ENCODE measurements at regions not wholly inside any gene's neighbourhood (a gene's known extent, or its start where the extent isn't known, plus 50 kb on each side); places are given as distances from the start of the nearest gene placed in this dataset.

DNA sequence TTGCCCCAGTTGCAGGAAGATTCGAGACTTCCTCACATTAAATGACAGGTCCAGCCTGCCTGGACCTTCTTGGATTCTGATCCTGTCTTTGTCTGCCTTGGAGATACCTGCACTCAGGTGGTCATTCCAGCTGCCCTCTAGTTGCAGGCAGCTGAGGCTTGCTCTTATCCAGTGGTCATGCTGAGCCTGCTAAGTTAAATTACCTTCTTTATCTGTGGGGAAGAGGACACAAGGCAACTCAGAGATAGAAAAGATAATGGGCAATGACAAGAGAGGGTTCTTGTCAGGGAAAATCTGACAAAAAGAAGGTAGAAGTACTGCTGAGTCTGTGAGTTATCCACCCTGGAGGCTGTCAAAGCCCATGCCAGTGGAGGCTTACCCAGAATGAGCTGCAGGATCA lies 401.4 kb downstream of the MID1IP1 start:
- TF ChIP-seq POLR2A (IDR thresholded peaks at IDR 0.05; ENCODE audit: low read depth, low read length) = no peak
- FAIRE-seq = no peak
- no peak for DNase-seq (ENCODE audit: insufficient read length, low spot score)

DNA sequence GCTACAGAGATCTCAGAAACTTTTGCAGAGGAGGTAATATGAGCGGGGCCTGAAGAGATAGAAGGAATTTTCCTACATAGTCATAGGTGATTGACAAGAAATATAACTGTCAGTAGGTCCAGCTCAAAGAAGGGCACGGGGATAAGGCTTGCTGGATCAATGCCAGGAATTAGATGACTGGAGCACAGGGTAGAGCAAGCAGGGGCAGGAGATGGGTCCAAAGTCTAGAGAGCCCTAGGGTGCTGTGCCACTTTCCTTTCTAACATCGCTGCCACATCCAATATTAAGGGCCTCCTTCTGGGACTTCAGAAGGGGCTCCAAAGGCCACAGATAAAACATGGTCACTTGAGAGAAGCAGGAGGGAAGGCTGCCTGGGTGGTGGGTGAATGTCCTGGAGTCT lies 402.2 kb downstream of the MID1IP1 start:
- TF ChIP-seq POLR2A (IDR thresholded peaks at IDR 0.05; ENCODE audit: low read depth, low read length) = no peak
- FAIRE-seq = no peak
- DNase-seq (ENCODE audit: insufficient read length, low spot score) = no peak

DNA sequence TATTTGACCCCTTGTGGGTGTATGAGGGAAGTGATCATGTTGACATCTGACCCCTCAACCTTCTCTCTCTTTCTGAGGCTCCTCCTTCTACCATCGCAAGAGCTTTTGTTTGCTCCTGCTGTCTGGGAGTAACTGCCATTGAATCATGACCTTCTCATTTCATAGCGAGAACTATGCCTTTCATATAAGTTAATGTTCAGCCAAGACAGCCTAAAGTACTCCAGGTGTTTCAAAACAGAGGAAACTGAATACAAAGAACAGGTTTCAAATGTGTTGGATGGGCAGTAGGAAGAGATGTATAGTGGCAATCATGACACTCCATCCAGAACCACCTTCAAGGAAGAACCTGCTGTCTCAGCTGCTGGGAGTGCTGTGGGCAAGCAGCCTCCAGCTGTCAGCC lies 403.1 kb downstream of the MID1IP1 start:
- FAIRE-seq = no peak
- no peak for DNase-seq (ENCODE audit: insufficient read length, low spot score)
- no peak for TF ChIP-seq POLR2A (IDR thresholded peaks at IDR 0.05; ENCODE audit: low read depth, low read length)

DNA sequence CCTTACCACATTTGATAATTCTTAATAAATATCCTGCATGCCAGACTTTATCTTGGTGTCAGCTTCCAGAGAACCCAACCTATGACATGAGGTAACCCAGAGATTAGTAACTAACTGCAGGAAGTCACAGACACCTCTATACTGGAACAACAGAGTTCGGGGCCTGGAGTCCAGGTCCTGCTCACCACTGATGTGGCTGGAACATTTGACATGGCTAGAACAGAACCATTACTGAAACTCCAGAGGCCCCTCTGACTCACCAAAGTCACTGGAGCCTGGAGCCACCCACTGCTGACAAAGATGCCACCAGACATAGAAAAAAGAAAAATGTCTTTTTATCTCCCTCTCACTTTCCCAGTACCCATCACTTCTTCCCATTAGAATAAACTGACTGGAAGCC lies 403.7 kb downstream of the MID1IP1 start:
- DNase-seq (ENCODE audit: insufficient read length, low spot score) (no peak), FAIRE-seq (no peak)
- TF ChIP-seq POLR2A (IDR thresholded peaks at IDR 0.05; ENCODE audit: low read depth, low read length) = no peak

DNA sequence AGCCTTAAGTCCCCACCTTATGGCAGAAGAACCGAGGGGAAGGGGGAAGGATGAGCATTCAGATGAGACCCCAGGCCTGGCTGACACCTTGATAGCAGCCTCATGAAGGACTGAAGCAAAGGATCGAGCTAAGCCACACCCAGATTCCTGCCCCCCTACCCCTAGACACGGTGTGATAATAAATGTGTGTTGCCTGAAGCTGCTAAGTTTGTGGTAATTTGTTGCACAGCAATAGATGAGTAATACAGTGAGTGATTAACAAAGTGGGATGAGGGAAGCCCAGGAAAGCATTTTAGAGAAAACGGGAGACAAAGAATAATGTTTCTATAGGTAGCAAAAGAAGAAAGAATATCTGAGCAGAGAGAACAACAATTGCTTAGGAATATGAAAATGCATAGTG lies 404.2 kb downstream of the MID1IP1 start:
- no peak for FAIRE-seq
- TF ChIP-seq POLR2A (IDR thresholded peaks at IDR 0.05; ENCODE audit: low read depth, low read length) = no peak
- no peak for DNase-seq (ENCODE audit: insufficient read length, low spot score)

GRCh38 chrX:39206399-39207145 lies 405.3 kb downstream of the MID1IP1 start:
- no peak for TF ChIP-seq POLR2A (IDR thresholded peaks at IDR 0.05; ENCODE audit: low read depth, low read length)
- FAIRE-seq (no peak), DNase-seq (ENCODE audit: insufficient read length, low spot score) (no peak)

DNA sequence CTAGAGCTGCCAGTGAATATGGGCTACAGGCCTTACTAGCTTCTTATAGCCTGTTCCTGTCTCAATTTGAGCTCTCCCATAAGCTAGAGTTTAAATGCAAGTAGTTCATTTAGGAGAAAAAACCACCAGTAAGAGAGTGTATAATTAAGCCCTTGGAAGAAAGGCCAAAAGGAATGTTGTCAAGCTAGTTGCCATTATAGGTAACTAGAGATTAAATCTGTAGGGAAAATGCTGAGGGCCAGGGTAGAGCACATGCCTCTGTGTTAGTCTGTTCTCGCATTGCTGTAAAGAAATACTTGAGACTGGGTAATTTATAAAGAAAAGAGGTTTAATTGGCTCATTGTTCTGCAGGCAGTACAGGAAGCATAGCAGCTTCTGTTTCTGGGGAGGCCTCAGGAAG lies 410.2 kb downstream of the MID1IP1 start:
- FAIRE-seq = no peak
- no peak for TF ChIP-seq POLR2A (IDR thresholded peaks at IDR 0.05; ENCODE audit: low read depth, low read length)
- no peak for DNase-seq (ENCODE audit: insufficient read length, low spot score)

- TF ChIP-seq POLR2A (IDR thresholded peaks at IDR 0.05; ENCODE audit: low read depth, low read length) = no peak
- DNase-seq (ENCODE audit: insufficient read length, low spot score) (no peak), FAIRE-seq (no peak)
These were observed 411.2 kb downstream of the MID1IP1 start for GRCh38 chrX:39212456-39212855.

- no peak for FAIRE-seq
- no peak for TF ChIP-seq POLR2A (IDR thresholded peaks at IDR 0.05; ENCODE audit: low read depth, low read length)
- DNase-seq (ENCODE audit: insufficient read length, low spot score) = no peak
These were observed 413.3 kb downstream of the MID1IP1 start for GRCh38 chrX:39214387-39215126.

- FAIRE-seq (no peak), DNase-seq (ENCODE audit: insufficient read length, low spot score) (no peak)
- no peak for TF ChIP-seq POLR2A (IDR thresholded peaks at IDR 0.05; ENCODE audit: low read depth, low read length)
These were observed 419.7 kb downstream of the MID1IP1 start for GRCh38 chrX:39220952-39221351.

DNA sequence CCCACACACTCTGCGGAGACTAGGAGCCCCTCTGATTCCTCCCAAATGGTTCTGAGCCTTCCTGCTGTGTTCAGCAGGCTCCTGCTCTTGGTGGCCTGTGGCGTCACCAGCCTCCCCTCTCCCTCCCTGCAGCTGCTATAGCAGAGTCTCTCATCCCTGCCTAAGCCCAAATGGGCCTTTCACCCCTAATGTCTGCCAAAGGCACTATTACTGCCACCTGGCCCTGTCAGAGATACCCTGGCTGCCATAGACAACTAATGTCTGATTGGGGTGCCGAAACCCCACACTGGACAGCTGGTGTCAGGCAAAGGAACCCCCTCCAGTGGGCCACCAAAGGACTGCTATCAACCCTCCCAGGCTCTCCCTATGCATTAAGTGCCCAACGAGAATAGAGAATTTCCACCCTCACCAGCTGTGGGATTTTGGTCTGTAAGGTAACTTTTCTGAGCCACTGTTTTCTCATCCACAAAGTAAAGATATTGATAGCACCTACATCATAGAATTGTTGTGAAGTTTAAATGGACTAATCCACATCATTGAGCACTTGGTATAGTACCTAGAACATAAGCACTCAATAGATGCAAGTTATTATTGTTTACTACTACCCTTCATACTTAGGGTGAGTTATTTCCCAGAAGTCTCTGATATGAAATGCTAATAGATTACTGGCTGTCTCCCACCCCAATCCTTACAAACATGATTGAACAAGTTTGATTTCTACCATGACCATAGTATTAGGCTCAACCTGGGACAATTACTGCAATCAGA lies 421.3 kb downstream of the MID1IP1 start:
- TF ChIP-seq POLR2A (IDR thresholded peaks at IDR 0.05; ENCODE audit: low read depth, low read length) = no peak
- FAIRE-seq = no peak
- no peak for DNase-seq (ENCODE audit: insufficient read length, low spot score)

DNA sequence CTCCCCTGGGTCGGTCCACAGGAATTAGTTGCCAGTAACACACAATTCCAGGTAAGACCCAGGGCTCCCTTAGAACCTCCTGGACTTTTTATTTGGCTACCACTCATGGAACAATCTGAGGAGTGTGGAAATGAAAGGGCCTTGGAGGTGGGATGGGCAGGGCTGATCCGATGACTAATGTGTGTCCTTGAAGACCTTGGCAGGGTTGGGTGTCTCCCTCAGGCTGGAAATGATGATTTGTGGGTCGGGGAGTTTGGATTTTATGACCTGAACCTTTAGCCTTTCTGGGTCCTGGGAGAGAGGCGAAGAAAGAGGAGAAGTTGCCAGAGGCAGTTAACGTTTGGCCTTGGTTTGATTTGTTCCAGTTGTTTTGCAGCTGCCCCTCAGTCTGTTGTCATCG lies 425.0 kb downstream of the MID1IP1 start:
- no peak for TF ChIP-seq POLR2A (IDR thresholded peaks at IDR 0.05; ENCODE audit: low read depth, low read length)
- DNase-seq (ENCODE audit: insufficient read length, low spot score) (no peak), FAIRE-seq (no peak)

GRCh38 chrX:39227371-39227770 lies 426.1 kb downstream of the MID1IP1 start:
- DNase-seq (ENCODE audit: insufficient read length, low spot score) (no peak), FAIRE-seq (no peak)
- TF ChIP-seq POLR2A (IDR thresholded peaks at IDR 0.05; ENCODE audit: low read depth, low read length) = no peak

DNA sequence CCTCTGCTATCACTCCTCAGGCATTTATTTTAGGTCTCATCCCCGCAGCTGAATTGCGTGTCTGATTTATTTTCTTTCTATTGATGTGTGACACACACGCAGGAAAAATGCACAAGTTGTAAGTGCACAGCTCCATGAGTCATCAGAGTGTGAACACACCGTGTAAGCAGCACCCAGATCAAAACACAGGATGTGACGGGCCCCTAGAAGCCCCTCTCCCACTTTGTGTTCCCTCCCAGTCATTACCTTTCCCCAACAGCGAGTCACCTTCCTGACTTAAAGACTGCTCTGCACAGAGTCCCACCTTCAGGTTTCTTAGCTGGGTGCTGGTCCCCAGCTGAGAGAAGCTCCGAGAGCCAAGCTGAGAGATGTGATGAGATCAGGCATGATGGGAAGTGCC lies 436.7 kb downstream of the MID1IP1 start:
- no peak for TF ChIP-seq POLR2A (IDR thresholded peaks at IDR 0.05; ENCODE audit: low read depth, low read length)
- FAIRE-seq (no peak), DNase-seq (ENCODE audit: insufficient read length, low spot score) (no peak)
